ENCODE measurements at regions not wholly inside any gene's neighbourhood (a gene's known extent, or its start where the extent isn't known, plus 50 kb on each side); places are given as distances from the start of the nearest gene placed in this dataset.
"Not testable (repeated sequence)": the region's sequence is repeated elsewhere in the genome, so short reads cannot be mapped to it uniquely, and the experiment has no call there.

DNA sequence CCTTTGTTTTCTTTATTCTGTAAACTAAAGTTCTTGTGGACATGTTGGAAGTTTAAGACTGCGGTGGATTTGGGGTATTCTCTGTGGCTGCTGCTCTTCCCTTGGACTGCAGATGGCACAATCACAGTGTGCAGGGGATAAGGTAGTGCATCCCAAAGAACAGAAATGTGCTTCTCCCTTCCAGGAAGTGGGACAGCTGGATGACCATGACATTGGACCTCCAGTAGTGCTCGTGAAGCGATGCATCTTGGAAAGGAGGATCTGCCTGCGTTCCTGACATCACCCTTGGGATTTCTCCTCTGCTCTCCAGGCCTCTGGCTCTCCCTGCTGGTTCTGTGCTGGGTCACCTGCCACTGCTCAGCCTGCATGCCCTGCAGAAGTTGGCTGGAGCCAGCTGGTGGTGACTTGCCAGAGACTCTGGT lies 109.9 kb downstream of the SLC4A3 start:
- H3K27me3 ChIP-seq (ENCODE audit: control insufficient read depth in 2 of 2, insufficient read depth in 1 of 2, low read length in 1 of 2): no peaks in the 10 kb centered on the region
- H3K9me3 ChIP-seq (ENCODE audit: control insufficient read depth in 2 of 2, insufficient read depth in 1 of 2, low read length in 1 of 2): no peaks in the 10 kb centered on the region
- 90% methylated on average over 4 of the region's 4 CpGs for WGBS
- no peak for DNase-seq (ENCODE audit: low read depth in 6 of 9, low spot score in 9 of 9)
- H3K27ac ChIP-seq (ENCODE audit: low read depth in 1 of 2, low read length in 1 of 2): no peak overlapping the region
- no peaks in the 10 kb centered on the region for H3K36me3 ChIP-seq (ENCODE audit: control insufficient read depth in 2 of 2, insufficient read depth in 2 of 2, low read length in 1 of 2)
- no peak overlapping the region for H3K4me3 ChIP-seq (ENCODE audit: low read length in 2 of 2)
- peaks cover 0 to 2% of the 10 kb centered on the region in 2 donors for H3K4me1 ChIP-seq (ENCODE audit: control insufficient read depth in 2 of 2, insufficient read depth in 2 of 2, low read length in 2 of 2)

DNA sequence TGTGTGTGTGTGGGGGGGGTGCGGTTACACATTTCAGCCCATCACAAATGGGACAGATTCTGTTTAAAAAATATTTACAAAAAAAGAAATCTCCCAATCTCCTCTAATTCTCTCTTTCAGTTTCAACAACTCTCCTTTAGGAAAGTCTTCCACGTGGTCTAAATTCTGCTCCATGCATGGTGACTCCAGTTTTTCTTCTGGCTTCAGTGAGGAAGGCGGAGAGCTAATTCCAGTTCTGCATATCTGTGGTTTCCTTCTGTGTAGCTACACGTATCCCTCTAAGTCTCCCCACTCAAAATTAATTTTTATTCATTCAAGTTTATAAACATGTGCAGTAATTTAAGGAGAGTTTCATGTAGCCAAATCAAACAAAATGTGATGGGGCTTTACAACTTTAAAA lies 111.6 kb downstream of the SLC4A3 start:
- Histone ChIP-seq H3K4me1 (ENCODE audit: control insufficient read depth in 2 of 2, insufficient read depth in 2 of 2, low read length in 2 of 2) (peaks cover 0 to 2% of the 10 kb centered on the region in 2 donors), H3K4me3 (ENCODE audit: low read length in 2 of 2) (no peak overlapping the region), H3K9me3 (ENCODE audit: control insufficient read depth in 2 of 2, insufficient read depth in 1 of 2, low read length in 1 of 2) (no peaks in the 10 kb centered on the region), H3K27me3 (ENCODE audit: control insufficient read depth in 2 of 2, insufficient read depth in 1 of 2, low read length in 1 of 2) (no peaks in the 10 kb centered on the region), H3K36me3 (ENCODE audit: control insufficient read depth in 2 of 2, insufficient read depth in 2 of 2, low read length in 1 of 2) (no peaks in the 10 kb centered on the region), H3K27ac (ENCODE audit: low read depth in 1 of 2, low read length in 1 of 2) (no peak overlapping the region)
- 81% methylated on average over 4 of the region's 4 CpGs for WGBS
- no peak for DNase-seq (ENCODE audit: low read depth in 6 of 9, low spot score in 9 of 9)

DNA sequence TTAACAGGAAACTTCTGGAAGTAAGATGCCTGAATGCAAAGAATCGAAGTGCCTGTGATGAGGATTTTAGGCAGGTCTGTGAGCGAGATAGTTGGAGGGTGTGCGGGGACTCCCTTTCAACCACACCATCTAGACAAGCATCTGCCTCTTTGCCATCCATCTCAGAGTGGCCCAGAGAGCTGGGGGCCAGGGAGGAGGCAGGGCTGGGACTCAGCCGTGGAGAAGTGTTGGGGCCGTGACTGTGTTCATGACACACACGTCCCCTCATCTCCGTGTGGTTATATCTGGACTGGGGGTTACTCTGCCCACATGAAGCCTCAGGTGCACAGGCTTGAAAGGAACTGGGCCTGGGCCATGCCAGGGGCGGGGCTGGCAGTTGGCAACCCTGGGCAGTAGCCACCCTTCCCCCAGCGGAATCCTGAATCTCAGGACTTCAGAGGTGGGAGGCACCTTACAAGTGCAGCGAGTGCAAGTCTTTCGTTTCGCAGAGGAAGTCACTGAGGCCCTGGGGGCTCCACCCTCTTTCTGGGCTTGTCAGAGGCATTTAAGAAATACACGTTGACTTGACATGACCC lies 112.5 kb downstream of the SLC4A3 start:
- Histone ChIP-seq H3K4me1 (ENCODE audit: control insufficient read depth in 2 of 2, insufficient read depth in 2 of 2, low read length in 2 of 2) (peaks cover 0 to 2% of the 10 kb centered on the region in 2 donors), H3K4me3 (ENCODE audit: low read length in 2 of 2) (no peak overlapping the region), H3K36me3 (ENCODE audit: control insufficient read depth in 2 of 2, insufficient read depth in 2 of 2, low read length in 1 of 2) (no peaks in the 10 kb centered on the region), H3K27me3 (ENCODE audit: control insufficient read depth in 2 of 2, insufficient read depth in 1 of 2, low read length in 1 of 2) (no peaks in the 10 kb centered on the region), H3K27ac (ENCODE audit: low read depth in 1 of 2, low read length in 1 of 2) (no peak overlapping the region), H3K9me3 (ENCODE audit: control insufficient read depth in 2 of 2, insufficient read depth in 1 of 2, low read length in 1 of 2) (no peaks in the 10 kb centered on the region)
- WGBS: 93% methylated on average over 13 of the region's 13 CpGs
- no peak for DNase-seq (ENCODE audit: low read depth in 6 of 9, low spot score in 9 of 9)

DNA sequence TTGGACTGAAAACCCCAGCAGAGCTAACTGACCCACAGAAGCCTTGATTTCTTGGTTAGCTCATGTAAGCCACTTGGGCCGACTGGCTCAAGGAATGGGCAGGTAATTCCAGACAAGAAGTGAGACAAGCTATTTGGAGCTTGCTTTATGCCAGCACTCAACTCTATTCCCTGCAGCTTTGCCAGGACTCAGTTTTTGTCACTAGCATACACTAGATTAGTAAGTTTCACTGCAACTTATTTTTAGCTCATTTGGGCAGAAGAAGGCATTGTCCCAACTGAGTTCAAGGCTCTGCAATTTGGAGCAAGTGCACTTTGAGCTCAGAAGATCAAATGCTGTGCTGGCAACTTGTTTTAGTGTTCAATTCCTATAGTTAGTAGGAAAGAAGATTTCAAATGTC lies 116.1 kb downstream of the SLC4A3 start:
- Histone ChIP-seq H3K27me3 (ENCODE audit: control insufficient read depth in 2 of 2, insufficient read depth in 1 of 2, low read length in 1 of 2) (no peaks in the 10 kb centered on the region), H3K27ac (ENCODE audit: low read depth in 1 of 2, low read length in 1 of 2) (no peak overlapping the region), H3K4me1 (ENCODE audit: control insufficient read depth in 2 of 2, insufficient read depth in 2 of 2, low read length in 2 of 2) (peaks cover 0 to 2% of the 10 kb centered on the region in 2 donors), H3K4me3 (ENCODE audit: low read length in 2 of 2) (no peak overlapping the region), H3K36me3 (ENCODE audit: control insufficient read depth in 2 of 2, insufficient read depth in 2 of 2, low read length in 1 of 2) (no peaks in the 10 kb centered on the region), H3K9me3 (ENCODE audit: control insufficient read depth in 2 of 2, insufficient read depth in 1 of 2, low read length in 1 of 2) (no peaks in the 10 kb centered on the region)
- DNase-seq (ENCODE audit: low read depth in 6 of 9, low spot score in 9 of 9): no peak
- WGBS: 98% methylated on average over 1 of the region's 1 CpG

DNA sequence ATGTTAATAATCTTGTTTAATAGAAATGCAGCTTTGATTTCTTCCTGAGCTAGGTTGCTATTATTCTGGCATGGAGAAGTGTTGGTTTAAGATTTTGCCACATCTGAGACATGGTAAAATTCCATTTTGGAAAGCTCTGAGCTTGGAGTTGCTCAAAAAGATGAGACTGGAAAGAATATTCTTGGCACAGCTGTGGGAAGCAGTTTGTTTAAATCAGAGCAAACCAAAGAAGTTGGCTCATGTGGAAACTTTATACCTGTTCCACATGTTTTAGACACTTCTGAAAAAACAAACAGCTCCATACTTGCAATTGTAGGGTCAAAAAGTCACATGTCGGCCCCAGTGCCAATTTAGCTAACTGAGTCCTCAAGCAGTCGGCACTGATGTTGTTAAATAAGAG lies 116.6 kb downstream of the SLC4A3 start:
- DNase-seq (ENCODE audit: low read depth in 6 of 9, low spot score in 9 of 9): no peak
- Histone ChIP-seq H3K27me3 (ENCODE audit: control insufficient read depth in 2 of 2, insufficient read depth in 1 of 2, low read length in 1 of 2) (no peaks in the 10 kb centered on the region), H3K36me3 (ENCODE audit: control insufficient read depth in 2 of 2, insufficient read depth in 2 of 2, low read length in 1 of 2) (no peaks in the 10 kb centered on the region), H3K4me1 (ENCODE audit: control insufficient read depth in 2 of 2, insufficient read depth in 2 of 2, low read length in 2 of 2) (peaks cover 0 to 2% of the 10 kb centered on the region in 2 donors), H3K9me3 (ENCODE audit: control insufficient read depth in 2 of 2, insufficient read depth in 1 of 2, low read length in 1 of 2) (no peaks in the 10 kb centered on the region), H3K4me3 (ENCODE audit: low read length in 2 of 2) (no peak overlapping the region), H3K27ac (ENCODE audit: low read depth in 1 of 2, low read length in 1 of 2) (no peak overlapping the region)
- WGBS: 94% methylated on average over 2 of the region's 2 CpGs

DNA sequence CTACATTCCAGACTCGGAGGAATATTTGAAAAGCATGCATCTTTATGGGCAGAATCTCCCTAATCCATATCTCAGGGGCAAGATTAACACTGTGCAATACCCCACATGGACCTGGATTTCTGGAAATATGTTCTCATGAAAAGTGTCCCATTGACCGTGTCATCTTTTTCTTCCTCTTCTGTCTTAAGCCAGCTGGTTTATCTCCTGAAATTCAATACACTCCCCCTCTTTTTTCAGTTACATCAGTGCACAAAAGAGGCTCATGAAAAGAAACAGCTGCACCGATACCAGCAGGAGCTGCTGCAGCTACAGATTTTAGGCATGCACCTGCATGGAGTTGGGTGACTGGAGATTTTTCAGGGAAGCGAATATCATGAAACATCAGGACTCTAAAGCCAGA lies 117.2 kb downstream of the SLC4A3 start:
- H3K27ac ChIP-seq (ENCODE audit: low read depth in 1 of 2, low read length in 1 of 2): no peak overlapping the region
- H3K4me1 ChIP-seq (ENCODE audit: control insufficient read depth in 2 of 2, insufficient read depth in 2 of 2, low read length in 2 of 2): peaks cover 0 to 1% of the 10 kb centered on the region in 2 donors
- no peaks in the 10 kb centered on the region for H3K9me3 ChIP-seq (ENCODE audit: control insufficient read depth in 2 of 2, insufficient read depth in 1 of 2, low read length in 1 of 2)
- WGBS: 88% methylated on average over 4 of the region's 4 CpGs
- no peak overlapping the region for H3K4me3 ChIP-seq (ENCODE audit: low read length in 2 of 2)
- no peak for DNase-seq (ENCODE audit: low read depth in 6 of 9, low spot score in 9 of 9)
- H3K27me3 ChIP-seq (ENCODE audit: control insufficient read depth in 2 of 2, insufficient read depth in 1 of 2, low read length in 1 of 2): no peaks in the 10 kb centered on the region
- no peaks in the 10 kb centered on the region for H3K36me3 ChIP-seq (ENCODE audit: control insufficient read depth in 2 of 2, insufficient read depth in 2 of 2, low read length in 1 of 2)

DNA sequence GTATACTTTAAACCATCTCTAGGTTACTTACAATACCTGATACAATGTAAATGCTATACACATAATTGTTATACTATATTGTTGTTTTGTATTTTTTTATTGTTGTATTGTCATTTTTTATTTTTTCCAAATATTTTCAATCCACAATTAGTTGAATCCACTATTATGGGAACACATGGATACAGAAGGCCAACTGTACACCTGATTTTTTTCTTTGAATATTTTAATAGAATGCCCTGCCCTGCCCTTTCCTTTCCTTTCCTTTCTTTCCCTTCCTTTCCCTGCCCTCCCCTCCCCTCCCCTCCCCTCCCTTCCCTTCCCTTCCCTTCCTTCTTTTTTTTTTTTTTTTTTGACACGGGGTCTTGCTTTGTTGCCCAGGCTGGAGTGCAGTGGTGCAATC lies 120.2 kb downstream of the SLC4A3 start:
- H3K27ac ChIP-seq (ENCODE audit: low read depth in 1 of 2, low read length in 1 of 2): no peak overlapping the region
- H3K4me1 ChIP-seq (ENCODE audit: control insufficient read depth in 2 of 2, insufficient read depth in 2 of 2, low read length in 2 of 2): no peaks in the 10 kb centered on the region
- H3K27me3 ChIP-seq (ENCODE audit: control insufficient read depth in 2 of 2, insufficient read depth in 1 of 2, low read length in 1 of 2): no peaks in the 10 kb centered on the region
- H3K9me3 ChIP-seq (ENCODE audit: control insufficient read depth in 2 of 2, insufficient read depth in 1 of 2, low read length in 1 of 2): peaks cover 0 to 4% of the 10 kb centered on the region in 2 donors
- WGBS: 88% methylated on average over 1 of the region's 1 CpG
- no peaks in the 10 kb centered on the region for H3K36me3 ChIP-seq (ENCODE audit: control insufficient read depth in 2 of 2, insufficient read depth in 2 of 2, low read length in 1 of 2)
- no peak overlapping the region for H3K4me3 ChIP-seq (ENCODE audit: low read length in 2 of 2)
- DNase-seq (ENCODE audit: low read depth in 6 of 9, low spot score in 9 of 9): no peak

DNA sequence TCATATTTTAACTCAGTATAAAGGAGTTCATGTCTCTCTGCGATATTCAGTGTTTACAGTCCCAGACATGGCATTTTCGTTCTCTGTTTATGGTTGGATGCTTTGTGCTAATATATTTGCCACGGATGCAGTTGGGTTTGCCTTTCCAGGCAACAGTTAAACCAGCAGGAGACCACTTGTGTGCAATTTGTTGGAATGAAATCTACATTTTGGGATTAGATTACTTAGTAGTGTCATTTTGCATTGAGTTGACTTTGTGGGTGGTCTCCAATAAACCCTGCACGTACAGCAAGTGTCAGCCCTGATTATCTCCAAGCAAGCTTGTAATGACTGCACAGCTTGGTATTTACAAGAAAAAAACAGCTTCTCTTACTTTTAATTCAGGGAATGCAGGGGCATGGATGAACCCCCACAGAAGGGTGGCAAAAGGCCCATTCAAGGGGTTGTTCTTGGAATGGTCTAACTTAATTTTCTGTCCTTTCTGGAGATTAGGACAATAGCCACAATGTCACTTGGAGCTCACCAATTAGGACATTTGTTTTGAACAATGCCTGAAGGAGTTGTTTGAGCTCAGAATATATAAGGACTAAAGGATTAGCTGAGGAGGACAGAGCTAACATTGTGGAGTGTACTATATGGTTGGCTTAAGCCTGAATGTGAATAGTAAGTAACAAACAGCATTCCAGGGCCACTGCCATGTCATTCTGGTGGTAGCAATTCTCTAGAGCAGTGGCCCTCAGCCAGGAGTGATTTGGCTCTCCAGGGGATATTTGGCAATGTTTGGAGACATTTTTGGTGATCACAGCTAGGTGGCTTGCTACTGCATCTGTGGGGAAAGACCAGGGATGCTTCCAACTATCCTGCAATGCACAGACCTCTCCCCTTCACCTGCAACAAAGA lies 121.5 kb downstream of the SLC4A3 start:
- no peak overlapping the region for H3K27ac ChIP-seq (ENCODE audit: low read depth in 1 of 2, low read length in 1 of 2)
- H3K4me3 ChIP-seq (ENCODE audit: low read length in 2 of 2): no peak overlapping the region
- WGBS: 88% methylated on average over 4 of the region's 4 CpGs
- DNase-seq (ENCODE audit: low read depth in 6 of 9, low spot score in 9 of 9): no peak
- H3K9me3 ChIP-seq (ENCODE audit: control insufficient read depth in 2 of 2, insufficient read depth in 1 of 2, low read length in 1 of 2): peaks cover 0 to 4% of the 10 kb centered on the region in 2 donors
- no peaks in the 10 kb centered on the region for H3K27me3 ChIP-seq (ENCODE audit: control insufficient read depth in 2 of 2, insufficient read depth in 1 of 2, low read length in 1 of 2)
- H3K36me3 ChIP-seq (ENCODE audit: control insufficient read depth in 2 of 2, insufficient read depth in 2 of 2, low read length in 1 of 2): no peaks in the 10 kb centered on the region
- H3K4me1 ChIP-seq (ENCODE audit: control insufficient read depth in 2 of 2, insufficient read depth in 2 of 2, low read length in 2 of 2): no peaks in the 10 kb centered on the region

DNA sequence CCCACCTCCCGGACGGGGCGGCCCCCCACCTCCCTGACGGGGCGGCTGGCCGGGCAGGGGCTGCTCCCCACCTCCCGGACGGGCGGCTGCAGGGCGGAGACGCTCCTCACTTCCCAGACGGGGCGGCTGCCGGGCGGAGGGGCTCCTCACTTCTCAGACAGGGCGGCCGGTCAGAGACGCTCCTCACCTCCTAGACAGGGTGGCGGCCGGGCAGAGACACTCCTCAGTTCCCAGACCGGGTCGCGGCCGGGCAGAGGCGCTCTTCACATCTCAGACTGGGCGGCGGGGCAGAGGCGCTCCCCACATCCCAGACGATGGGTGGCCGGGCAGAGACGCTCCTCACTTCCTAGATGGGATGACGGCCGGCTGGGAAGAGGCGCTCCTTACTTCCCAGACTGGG lies 123.7 kb downstream of the SLC4A3 start:
- not testable (repeated sequence) for H3K27ac ChIP-seq (ENCODE audit: low read depth in 1 of 2, low read length in 1 of 2); H3K27me3 ChIP-seq (ENCODE audit: control insufficient read depth in 2 of 2, insufficient read depth in 1 of 2, low read length in 1 of 2); DNase-seq (ENCODE audit: low read depth in 6 of 9, low spot score in 9 of 9); H3K4me3 ChIP-seq (ENCODE audit: low read length in 2 of 2); H3K36me3 ChIP-seq (ENCODE audit: control insufficient read depth in 2 of 2, insufficient read depth in 2 of 2, low read length in 1 of 2); H3K9me3 ChIP-seq (ENCODE audit: control insufficient read depth in 2 of 2, insufficient read depth in 1 of 2, low read length in 1 of 2); H3K4me1 ChIP-seq (ENCODE audit: control insufficient read depth in 2 of 2, insufficient read depth in 2 of 2, low read length in 2 of 2)
- WGBS: 95% methylated on average over 34 of the region's 34 CpGs
